ENCODE measurements at regions not wholly inside any gene's neighbourhood (a gene's known extent, or its start where the extent isn't known, plus 50 kb on each side); places are given as distances from the start of the nearest gene placed in this dataset.

DNA sequence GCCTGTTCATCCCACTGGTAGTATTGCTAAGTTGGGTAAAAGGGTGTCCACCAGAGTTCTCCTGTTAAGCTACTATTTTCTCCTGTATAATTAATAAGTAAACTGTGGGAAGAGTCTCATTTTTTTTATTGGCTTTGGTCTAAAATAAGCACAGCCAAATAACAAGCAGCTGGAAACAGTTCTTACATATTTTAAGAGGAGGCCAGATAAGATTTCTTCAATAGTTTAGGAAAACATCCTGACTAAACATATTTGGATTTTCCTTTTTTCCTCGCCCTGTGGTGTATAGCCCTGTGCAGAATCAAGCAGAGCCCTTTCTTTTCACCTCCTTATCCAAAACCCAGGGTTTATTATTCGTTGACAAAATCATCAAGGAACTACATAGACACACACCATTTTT is 122.2 kb upstream of the ZNF608 start:
- DNase-seq (ENCODE audit: low read depth in 1 of 2, low spot score in 1 of 2), result no peak
- in situ Hi-C loops (cut with HindIII; ENCODE audit: low pct_unique_long_range_greater_than_20kb, low sequenced_read_pairs), result no loop called here
- no peak for TF ChIP-seq JUND (IDR thresholded peaks at IDR 0.05; ENCODE audit: low read depth)

DNA sequence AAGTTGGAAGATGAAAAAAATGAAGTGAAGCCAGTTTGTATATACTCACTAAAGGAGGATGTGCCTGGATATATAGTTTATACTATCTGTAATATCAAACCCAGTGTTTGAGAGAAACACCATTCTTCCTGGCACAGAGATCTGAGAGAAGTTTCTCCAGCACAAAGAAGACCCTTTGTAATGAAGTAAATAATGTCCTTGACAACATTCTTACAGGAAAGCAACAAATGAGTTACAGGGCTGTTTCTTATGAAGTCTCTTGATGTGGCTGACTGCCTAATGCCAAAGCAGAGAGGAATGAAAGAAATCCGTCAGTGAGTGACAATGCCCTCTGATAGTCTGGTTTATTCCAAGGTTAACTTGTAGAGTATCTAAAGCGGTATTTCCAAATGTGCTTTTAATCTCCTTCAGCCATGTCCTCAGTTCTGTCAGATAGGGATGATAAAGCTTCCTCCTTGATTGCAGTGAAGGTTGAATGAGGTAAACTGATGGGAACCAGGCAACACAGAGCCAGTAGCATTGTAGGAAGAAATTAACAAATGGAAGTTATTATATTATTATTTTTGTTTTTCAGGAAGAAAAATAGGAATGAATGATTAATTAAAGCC is 123.1 kb upstream of the ZNF608 start:
- TF ChIP-seq JUND (IDR thresholded peaks at IDR 0.05; ENCODE audit: low read depth), result no peak
- in situ Hi-C loops (cut with HindIII; ENCODE audit: low pct_unique_long_range_greater_than_20kb, low sequenced_read_pairs), result no loop called here
- no peak for DNase-seq (ENCODE audit: low read depth in 1 of 2, low spot score in 1 of 2)

DNA sequence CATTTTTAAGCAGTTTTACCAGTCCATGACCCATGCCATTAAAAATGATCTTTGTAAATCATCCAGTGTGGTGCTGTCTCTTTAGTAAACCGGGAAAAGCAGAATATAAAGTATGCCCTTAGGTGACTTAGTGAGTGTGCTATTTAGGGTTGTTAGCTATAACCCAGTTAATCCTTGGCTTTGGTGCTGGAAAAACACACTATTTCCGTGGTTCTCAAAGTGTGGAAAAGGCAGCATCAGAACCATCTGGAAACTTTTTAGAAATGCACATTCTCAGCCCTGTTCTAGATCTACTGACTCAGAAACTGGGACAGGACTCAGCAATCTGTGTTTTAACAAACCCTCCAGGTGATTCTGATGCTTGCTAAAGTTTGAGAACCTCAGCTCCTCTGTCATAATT is 123.6 kb upstream of the ZNF608 start:
- no peak for TF ChIP-seq JUND (IDR thresholded peaks at IDR 0.05; ENCODE audit: low read depth)
- in situ Hi-C loops (cut with HindIII; ENCODE audit: low pct_unique_long_range_greater_than_20kb, low sequenced_read_pairs), result no loop called here
- DNase-seq (ENCODE audit: low read depth in 1 of 2, low spot score in 1 of 2), result no peak

DNA sequence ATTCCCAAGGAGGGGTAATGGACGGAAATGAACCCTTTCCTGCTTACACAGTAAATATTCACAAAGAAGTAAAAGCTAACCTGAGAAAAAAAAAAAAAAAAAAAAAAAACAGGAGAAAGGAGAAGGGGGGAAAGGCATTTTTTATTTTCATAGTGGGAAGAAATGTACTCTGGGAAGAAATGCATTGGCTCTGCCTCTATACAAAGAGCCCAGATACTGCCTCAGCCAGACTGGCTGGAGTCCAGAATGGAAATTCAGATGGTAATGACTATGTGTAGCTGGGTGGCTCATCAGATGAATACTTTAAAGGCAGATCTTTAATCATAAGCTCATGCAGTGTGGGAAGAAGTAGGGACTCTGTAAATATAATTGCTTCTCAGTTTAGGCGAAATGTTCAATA is 124.9 kb upstream of the ZNF608 start:
- in situ Hi-C loops (cut with HindIII; ENCODE audit: low pct_unique_long_range_greater_than_20kb, low sequenced_read_pairs), result no loop called here

DNA sequence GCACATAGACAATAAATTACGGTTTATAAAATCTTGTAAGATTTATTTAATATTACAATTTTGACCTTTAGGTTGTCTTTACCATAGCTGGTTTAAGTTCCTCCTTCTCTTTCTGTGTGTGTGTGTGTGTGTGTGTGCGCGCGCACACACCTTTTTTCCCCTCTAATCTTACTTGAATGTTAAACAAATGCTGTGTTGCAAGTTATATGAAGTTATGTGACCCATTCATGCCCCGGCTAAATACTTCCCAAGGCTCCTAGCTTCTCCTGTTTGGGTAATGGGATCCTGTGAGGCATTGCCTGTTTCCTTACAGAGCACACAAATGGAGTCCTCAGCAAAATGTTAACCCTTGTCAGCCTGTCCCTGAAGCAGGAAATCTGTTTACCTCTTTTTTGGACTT is 125.6 kb upstream of the ZNF608 start:
- in situ Hi-C loops (cut with HindIII; ENCODE audit: low pct_unique_long_range_greater_than_20kb, low sequenced_read_pairs), result no loop called here
- TF ChIP-seq JUND (IDR thresholded peaks at IDR 0.05; ENCODE audit: low read depth), result no peak
- no peak for DNase-seq (ENCODE audit: low read depth in 1 of 2, low spot score in 1 of 2)

More for the DNA sequence above, 124.9 kb upstream of the ZNF608 start:
- no peak for DNase-seq (ENCODE audit: low read depth in 1 of 2, low spot score in 1 of 2)
- no peak for TF ChIP-seq JUND (IDR thresholded peaks at IDR 0.05; ENCODE audit: low read depth)

DNA sequence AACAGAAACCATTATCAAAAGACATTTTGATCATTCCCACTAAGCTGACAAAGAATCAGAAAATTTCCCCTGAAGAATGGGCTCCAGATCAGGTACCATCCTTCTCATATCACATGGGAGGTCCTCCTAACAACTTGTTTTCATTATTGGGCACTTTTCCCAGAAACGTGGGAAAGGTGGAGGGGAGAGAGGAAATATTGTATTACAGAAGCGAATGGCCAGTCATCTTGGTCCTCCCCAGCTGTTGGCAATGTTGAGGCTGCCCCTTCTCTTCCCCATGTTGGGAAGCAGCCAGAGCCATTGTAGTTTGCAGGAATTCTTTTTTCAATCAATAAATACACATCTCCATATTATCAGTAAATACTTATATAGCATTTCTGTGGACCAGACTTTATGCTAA is 126.2 kb upstream of the ZNF608 start:
- in situ Hi-C loops (cut with HindIII; ENCODE audit: low pct_unique_long_range_greater_than_20kb, low sequenced_read_pairs), result no loop called here
- no peak for DNase-seq (ENCODE audit: low read depth in 1 of 2, low spot score in 1 of 2)
- no peak for TF ChIP-seq JUND (IDR thresholded peaks at IDR 0.05; ENCODE audit: low read depth)

DNA sequence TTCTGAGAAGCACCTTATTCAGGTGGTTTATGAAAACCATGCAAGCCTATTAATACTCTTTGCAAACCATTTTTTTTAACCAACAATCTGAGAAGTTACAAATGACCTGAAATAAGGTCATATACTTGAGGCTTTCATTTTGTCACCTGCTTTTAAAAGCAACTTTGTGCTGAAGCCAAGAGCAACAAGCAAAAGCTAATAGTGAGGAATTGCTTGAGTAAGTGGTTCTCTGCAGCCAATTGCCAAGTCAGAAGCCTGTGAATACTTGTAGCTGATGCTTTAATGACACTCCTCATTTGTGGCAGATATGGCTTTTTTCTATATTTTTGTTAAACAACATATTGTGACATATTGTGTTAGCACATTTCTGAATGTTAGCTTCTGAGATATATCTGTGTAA is 126.7 kb upstream of the ZNF608 start:
- no peak for TF ChIP-seq JUND (IDR thresholded peaks at IDR 0.05; ENCODE audit: low read depth)
- no peak for DNase-seq (ENCODE audit: low read depth in 1 of 2, low spot score in 1 of 2)
- in situ Hi-C loops (cut with HindIII; ENCODE audit: low pct_unique_long_range_greater_than_20kb, low sequenced_read_pairs), result no loop called here

DNA sequence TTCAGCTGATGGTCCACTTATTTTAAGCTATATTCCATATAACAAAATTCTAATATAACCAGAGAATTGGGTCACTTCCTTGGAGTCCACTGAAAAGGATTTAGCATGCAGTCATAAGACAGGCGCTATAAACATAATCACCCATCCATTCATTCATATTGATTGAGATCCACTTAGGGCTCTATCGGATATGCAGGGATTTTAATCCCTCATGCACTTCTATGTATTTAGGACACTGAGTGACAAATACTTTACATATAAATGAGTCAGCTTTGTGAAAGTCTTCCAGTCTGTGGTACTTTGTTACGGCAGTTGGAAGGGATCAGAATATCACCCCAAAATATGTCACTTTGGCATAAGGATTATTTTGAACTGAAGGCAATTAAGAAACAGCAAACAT is 127.3 kb upstream of the ZNF608 start:
- in situ Hi-C loops (cut with HindIII; ENCODE audit: low pct_unique_long_range_greater_than_20kb, low sequenced_read_pairs), result no loop called here
- TF ChIP-seq JUND (IDR thresholded peaks at IDR 0.05; ENCODE audit: low read depth), result no peak
- DNase-seq (ENCODE audit: low read depth in 1 of 2, low spot score in 1 of 2), result no peak

DNA sequence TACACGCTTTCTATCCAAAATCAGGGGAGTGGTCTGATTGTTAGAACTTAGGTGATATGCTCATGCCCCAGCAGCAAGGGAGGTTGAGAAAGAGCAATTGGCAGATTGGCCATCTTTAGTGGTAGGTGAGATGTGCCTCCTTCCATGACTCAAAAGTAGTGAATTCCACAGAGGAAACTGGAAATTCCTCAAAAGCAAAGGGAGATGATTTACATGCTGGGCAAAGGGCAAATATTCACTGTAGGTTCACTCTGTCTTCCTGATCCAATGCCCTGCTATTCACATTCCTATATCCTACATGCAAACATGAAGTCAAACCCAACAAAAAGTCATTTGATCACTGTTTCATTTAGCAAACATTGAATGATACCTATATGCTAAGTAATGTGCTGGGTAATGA is 130.1 kb upstream of the ZNF608 start:
- in situ Hi-C loops (cut with HindIII; ENCODE audit: low pct_unique_long_range_greater_than_20kb, low sequenced_read_pairs), result no loop called here
- TF ChIP-seq JUND (IDR thresholded peaks at IDR 0.05; ENCODE audit: low read depth), result no peak
- no peak for DNase-seq (ENCODE audit: low read depth in 1 of 2, low spot score in 1 of 2)

DNA sequence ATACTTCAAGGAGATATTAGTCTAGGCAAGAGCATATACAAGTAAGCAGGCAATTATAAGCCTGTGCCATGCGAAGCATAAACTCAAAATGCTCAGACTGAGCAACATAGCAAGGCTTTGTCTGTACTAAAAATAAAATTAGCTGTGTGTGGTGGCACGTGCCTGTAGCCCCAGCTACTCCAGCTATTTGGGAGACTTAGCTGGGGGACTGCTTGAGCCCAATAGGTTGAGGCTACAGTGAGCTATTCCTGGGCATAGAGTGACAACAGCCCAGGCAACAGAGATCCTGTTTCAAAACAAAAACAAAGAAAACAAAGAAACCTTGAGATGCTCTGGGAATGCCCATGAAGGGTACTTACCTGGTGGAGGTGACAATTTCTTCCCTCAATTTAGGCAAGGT is 130.5 kb upstream of the ZNF608 start:
- in situ Hi-C loops (cut with HindIII; ENCODE audit: low pct_unique_long_range_greater_than_20kb, low sequenced_read_pairs), result no loop called here
- no peak for TF ChIP-seq JUND (IDR thresholded peaks at IDR 0.05; ENCODE audit: low read depth)
- DNase-seq (ENCODE audit: low read depth in 1 of 2, low spot score in 1 of 2), result no peak

DNA sequence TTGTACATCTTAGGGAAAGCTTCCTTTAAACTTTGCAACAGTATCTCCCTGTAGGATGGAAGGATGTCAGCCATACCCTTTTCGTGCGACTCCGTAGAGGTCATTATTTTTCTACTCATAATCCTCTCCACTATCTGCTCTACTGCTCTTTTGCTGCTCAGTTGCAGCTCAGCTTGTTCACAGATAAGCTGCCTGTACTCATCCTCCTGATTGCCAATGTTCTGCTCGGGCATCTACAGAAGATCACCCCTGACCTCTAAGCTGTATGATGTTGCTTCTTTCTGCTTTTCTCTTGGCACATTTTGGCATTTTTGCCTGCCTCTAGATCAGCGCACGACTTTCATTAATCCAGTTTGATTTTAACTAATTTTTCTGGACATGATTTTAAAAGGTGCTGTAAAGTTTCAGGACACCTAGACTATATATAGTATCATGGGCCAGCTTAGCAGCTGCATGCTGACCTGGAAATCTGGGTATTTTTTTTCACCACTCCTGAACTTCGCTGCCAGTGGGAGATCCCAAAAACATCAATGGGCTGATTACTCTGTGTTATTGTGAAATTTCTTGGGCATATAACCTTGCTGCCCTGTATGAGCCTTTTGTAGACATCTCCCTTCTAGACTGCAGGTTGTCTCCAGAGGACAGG is 131.2 kb upstream of the ZNF608 start:
- no peak for DNase-seq (ENCODE audit: low read depth in 1 of 2, low spot score in 1 of 2)
- TF ChIP-seq JUND (IDR thresholded peaks at IDR 0.05; ENCODE audit: low read depth), result no peak
- in situ Hi-C loops (cut with HindIII; ENCODE audit: low pct_unique_long_range_greater_than_20kb, low sequenced_read_pairs), result no loop called here

DNA sequence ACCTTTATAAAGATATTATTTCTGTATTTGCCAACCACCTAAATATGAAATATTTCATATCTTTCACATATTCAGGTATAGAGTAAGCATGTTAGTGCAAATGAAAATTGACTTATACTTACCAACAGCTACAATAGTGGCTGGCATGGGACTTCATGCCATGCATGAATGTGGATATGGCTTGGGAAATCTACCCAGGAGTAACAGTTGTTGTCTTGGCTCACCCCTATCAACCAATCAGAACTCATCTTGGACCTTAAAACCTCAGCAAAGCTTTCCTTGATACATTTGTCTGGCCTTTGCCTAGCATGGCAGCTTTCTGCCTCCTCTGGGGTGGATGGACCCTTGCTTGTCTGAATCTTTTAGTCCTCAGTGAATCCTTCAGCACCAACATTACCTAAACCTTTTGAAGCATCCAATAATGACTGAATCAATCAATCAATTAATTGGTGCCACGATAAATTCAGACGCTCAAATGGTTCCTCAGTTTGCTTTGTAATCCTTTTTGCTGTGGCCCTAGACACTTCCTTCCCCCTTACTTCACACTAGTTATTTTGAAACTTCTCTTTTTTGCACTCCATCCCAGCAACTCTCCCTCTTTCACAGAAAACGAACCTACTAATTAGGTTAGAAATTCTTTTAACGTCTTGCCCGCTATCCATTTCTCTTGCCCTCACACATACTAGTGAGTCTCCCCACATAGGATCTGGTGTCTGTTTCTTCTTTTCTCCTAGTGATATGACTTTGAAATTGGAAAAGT is 132.3 kb upstream of the ZNF608 start:
- TF ChIP-seq JUND (IDR thresholded peaks at IDR 0.05; ENCODE audit: low read depth), result no peak
- in situ Hi-C loops (cut with HindIII; ENCODE audit: low pct_unique_long_range_greater_than_20kb, low sequenced_read_pairs), result no loop called here
- no peak for DNase-seq (ENCODE audit: low read depth in 1 of 2, low spot score in 1 of 2)

DNA sequence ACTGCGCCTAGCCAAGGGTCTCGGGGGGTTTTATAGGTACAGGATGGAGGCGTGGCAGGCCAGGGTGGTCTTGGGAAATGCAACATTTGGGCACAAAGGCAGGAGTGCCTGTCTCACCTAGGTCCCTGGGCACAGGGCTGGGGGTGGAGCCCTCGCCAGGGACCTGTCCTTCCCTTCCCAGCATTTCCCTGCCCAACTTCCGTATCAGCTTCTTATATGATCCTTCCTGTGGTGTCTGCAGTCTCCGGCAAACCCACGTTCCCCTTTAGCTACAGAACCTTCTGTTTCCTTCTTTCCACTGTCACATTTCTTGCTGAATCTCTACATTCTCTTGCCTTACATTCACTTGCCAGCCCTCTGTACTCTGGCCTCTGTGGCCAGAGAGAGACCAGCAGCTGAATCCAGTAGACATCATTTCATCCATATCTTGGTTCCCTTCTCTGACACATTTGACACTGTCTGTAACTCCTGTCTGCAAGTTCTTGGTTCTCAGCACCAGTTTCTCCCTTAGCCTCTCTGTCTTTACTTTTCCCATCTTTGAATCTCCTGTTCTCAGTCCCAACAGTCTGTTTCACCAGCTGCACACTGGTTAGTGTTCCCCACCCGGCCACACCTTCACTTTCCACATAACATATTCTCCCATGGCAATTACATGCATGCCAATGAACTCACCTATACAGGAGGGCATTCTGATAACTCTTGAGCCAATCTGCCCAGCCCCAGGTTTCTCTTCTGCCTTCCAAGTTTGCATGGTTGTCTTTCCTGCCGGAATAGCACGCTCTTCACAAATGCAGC is 134.7 kb upstream of the ZNF608 start:
- in situ Hi-C loops (cut with HindIII; ENCODE audit: low pct_unique_long_range_greater_than_20kb, low sequenced_read_pairs), result no loop called here
- no peak for TF ChIP-seq JUND (IDR thresholded peaks at IDR 0.05; ENCODE audit: low read depth)
- no peak for DNase-seq (ENCODE audit: low read depth in 1 of 2, low spot score in 1 of 2)
